DOHH2 (cell line): ENCODE measurements at regions not wholly inside any gene's neighbourhood (a gene's known extent, or its start where the extent isn't known, plus 50 kb on each side); places are given as distances from the start of the nearest gene placed in this dataset.

Source experiments
- H3F3A ChIP-seq: fragments of 200-600 bp; sonication (generic), shearing (Covaris generic); 2 replicates; pipeline ENCODE4 v1.6.0; 2016; ENCODE audit warnings: antibody characterized with exemption, mild to moderate bottlenecking; ENCODE audit not compliant: control insufficient read depth, insufficient read depth
- H3K27ac ChIP-seq: fragments of 200-600 bp; sonication (generic); 2 replicates; pipeline ENCODE4 v1.5.1; 2014; ENCODE audit warnings: low read depth, mild to moderate bottlenecking, low read length, moderate library complexity
- H3K27me3 ChIP-seq: fragments of 200-600 bp; sonication (generic); 2 replicates; pipeline ENCODE4 v1.6.1; 2014; ENCODE audit warnings: mild to moderate bottlenecking, low read length, mixed read lengths; ENCODE audit not compliant: control insufficient read depth
- H3K36me3 ChIP-seq: fragments of 200-600 bp; sonication (generic); 2 replicates; pipeline ENCODE4 v1.6.1; 2014; ENCODE audit warnings: mild to moderate bottlenecking, low read length, moderate library complexity, mixed read lengths; ENCODE audit not compliant: control insufficient read depth
- H3K4me1 ChIP-seq: fragments of 200-600 bp; sonication (generic); 2 replicates; pipeline ENCODE4 v1.6.1; 2014; ENCODE audit warnings: mild to moderate bottlenecking, low read length, mixed read lengths; ENCODE audit not compliant: control insufficient read depth
- H3K4me2 ChIP-seq: fragments of 200-600 bp; sonication (generic); 2 replicates; pipeline ENCODE4 v1.6.0; 2014; ENCODE audit warnings: mild to moderate bottlenecking, low read length, moderate library complexity
- H3K4me3 ChIP-seq: fragments of 200-600 bp; sonication (generic); 2 replicates; pipeline ENCODE4 v1.5.1; 2014; ENCODE audit warnings: mild to moderate bottlenecking, low read length, mixed read lengths
- H3K79me2 ChIP-seq: fragments of 200-600 bp; sonication (generic); 2 replicates; pipeline ENCODE4 v1.6.1; 2014; ENCODE audit warnings: mild to moderate bottlenecking, low read length, mixed read lengths; ENCODE audit not compliant: control insufficient read depth
- H3K9me2 ChIP-seq: fragments of 200-600 bp; sonication (generic); replicated peaks from 2 replicates; pipeline ENCODE4 v1.6.1; 2014; ENCODE audit warnings: mild to moderate bottlenecking, low read length, mixed read lengths; ENCODE audit not compliant: control insufficient read depth
- H3K9me3 ChIP-seq: fragments of 200-600 bp; sonication (generic); 2 replicates; pipeline ENCODE4 v1.6.1; 2014; ENCODE audit warnings: antibody characterized with exemption, low read length, mixed read lengths; ENCODE audit not compliant: control insufficient read depth, insufficient read depth
- H4K20me1 ChIP-seq: fragments of 200-600 bp; sonication (generic); 2 replicates; pipeline ENCODE4 v1.6.0; 2014; ENCODE audit warnings: low read depth, mild to moderate bottlenecking, antibody characterized with exemption, low read length, moderate library complexity; ENCODE audit not compliant: control insufficient read depth, insufficient read depth
- CTCF ChIP-seq: fragments of 200-600 bp; sonication (generic); IDR thresholded peaks from one replicate; pipeline ENCODE4 v1.5.1; 2014; ENCODE audit warnings: antibody characterized with exemption, mild to moderate bottlenecking, low read depth, low read length; ENCODE audit not compliant: poor library complexity, severe bottlenecking
- EZH2phosphoT487 ChIP-seq: fragments of 200-600 bp; sonication (generic); IDR thresholded peaks from 2 replicates; pipeline ENCODE4 v1.6.1; 2017; ENCODE audit warnings: borderline replicate concordance, mild to moderate bottlenecking, antibody characterized with exemption, low read length, moderate library complexity, mixed read lengths

GRCh38 chr1:228922722-228923376 lies 187.6 kb downstream of the RHOU start:
- Histone ChIP-seq H3K36me3 (no peaks in the 10 kb centered on the region), H3K4me1 (no peaks in the 10 kb centered on the region), H3F3A (no peaks in the 10 kb centered on the region), H4K20me1 (no peaks in the 10 kb centered on the region), H3K4me3 (no peak overlapping the region), H3K27me3 (no peaks in the 10 kb centered on the region; the same call in 1 of the 2 replicates), H3K9me3 (no peaks in the 10 kb centered on the region), H3K79me2 (no peaks in the 10 kb centered on the region), H3K4me2 (no peak overlapping the region), H3K9me2 (no peaks in the 10 kb centered on the region), H3K27ac (no peak overlapping the region)
- TF ChIP-seq CTCF (no peak), EZH2phosphoT487 (no peak)

- Histone ChIP-seq H3K79me2 (no peaks in the 10 kb centered on the region), H3F3A (no peaks in the 10 kb centered on the region), H3K27ac (no peak overlapping the region), H3K4me1 (no peaks in the 10 kb centered on the region), H3K4me2 (no peak overlapping the region), H4K20me1 (no peaks in the 10 kb centered on the region), H3K4me3 (no peak overlapping the region), H3K27me3 (no peaks in the 10 kb centered on the region; the same call in 1 of the 2 replicates), H3K9me2 (no peaks in the 10 kb centered on the region), H3K36me3 (no peaks in the 10 kb centered on the region), H3K9me3 (no peaks in the 10 kb centered on the region)
- TF ChIP-seq CTCF, result no peak
- TF ChIP-seq EZH2phosphoT487, result no peak
Measured at GRCh38 chr1:228923973-228924686, 188.9 kb downstream of the RHOU start.

- H3K9me3 ChIP-seq, result no peaks in the 10 kb centered on the region
- H3F3A ChIP-seq, result no peaks in the 10 kb centered on the region
- H3K27me3 ChIP-seq, result no peaks in the 10 kb centered on the region; the same call in 1 of the 2 replicates
- H3K36me3 ChIP-seq, result no peaks in the 10 kb centered on the region
- H3K27ac ChIP-seq, result no peak overlapping the region
- no peaks in the 10 kb centered on the region for H3K79me2 ChIP-seq
- TF ChIP-seq CTCF (no peak), EZH2phosphoT487 (no peak)
- H3K4me1 ChIP-seq, result no peaks in the 10 kb centered on the region
- no peak overlapping the region for H3K4me3 ChIP-seq
- H3K9me2 ChIP-seq, result no peaks in the 10 kb centered on the region
- H4K20me1 ChIP-seq, result no peaks in the 10 kb centered on the region
- no peak overlapping the region for H3K4me2 ChIP-seq
Measured at GRCh38 chr1:228925691-228926090, 190.4 kb downstream of the RHOU start.
